SK-N-SH (cell line): ENCODE measurements at regions not wholly inside any gene's neighbourhood (a gene's known extent, or its start where the extent isn't known, plus 50 kb on each side); places are given as distances from the start of the nearest gene placed in this dataset.
A peak's percentile ranks its signal among the peaks of the same experiment; 100 is the strongest.

ENCODE experiments used
- CTCF ChIA-PET: fragments of 300-600, 350-600 bp; formaldehyde crosslinking; extraction: SDS; loops from one replicate; lab custom pipeline; 2021; lab: Yijun Ruan, JAX
- POLR2A ChIA-PET: fragments of 350-600 bp; sonication (Branson Sonifier 250); formaldehyde crosslinking; extraction: SDS; loops from one replicate; lab custom pipeline; 2020; ENCODE audit warnings: antibody characterized with exemption, inconsistent platforms; lab: Yijun Ruan, JAX
- DNase-seq: peaks from one replicate; pipeline ENCODE4 v3.0.0; 2012
- H2AFZ ChIP-seq: fragments of 200-600 bp; sonication (generic); 2 replicates; pipeline ENCODE4 v1.8.1; 2016; ENCODE audit warnings: antibody characterized with exemption, mild to moderate bottlenecking, low read depth
- H3F3A ChIP-seq: fragments of 200-600 bp; sonication (generic); replicated peaks from 2 replicates; pipeline ENCODE3; 2016; ENCODE audit warnings: antibody characterized with exemption, mild to moderate bottlenecking; ENCODE audit not compliant: insufficient read depth
- H3K27ac ChIP-seq, 2 experiments: fragments of 200-500 bp in 1 of 2; fragments of 200-600 bp in 1 of 2; sonication (Bioruptor generic) in 1 of 2; sonication (generic), shearing (Covaris generic) in 1 of 2; 2 replicates each; pipeline versions ENCODE4 v1.5.1 to v1.6.1; 2014 to 2016; ENCODE audit warnings: low read depth in 2 of 2, inconsistent platforms in 1 of 2, low read length in 1 of 2, mild to moderate bottlenecking in 1 of 2, mixed read lengths in 1 of 2
- H3K27me3 ChIP-seq: fragments of 200-600 bp; sonication (generic), shearing (Covaris generic); 2 replicates; pipeline ENCODE4 v1.6.1; 2016; ENCODE audit warnings: mixed run types; ENCODE audit not compliant: insufficient read depth
- H3K36me3 ChIP-seq, 2 experiments: fragments of 200-500 bp in 1 of 2; fragments of 200-600 bp in 1 of 2; sonication (Bioruptor generic) in 1 of 2; sonication (generic) in 1 of 2; replicated peaks in 1 of 2; 2 replicates each; pipeline versions ENCODE3 to v1.5.1; 2014 to 2016; ENCODE audit warnings: low read length in 1 of 2, mild to moderate bottlenecking in 1 of 2; ENCODE audit not compliant: insufficient read depth in 2 of 2, control insufficient read depth in 1 of 2
- H3K4me1 ChIP-seq, 2 experiments: fragments of 200-500 bp in 1 of 2; fragments of 200-600 bp in 1 of 2; sonication (Bioruptor generic) in 1 of 2; sonication (generic), shearing (Covaris generic) in 1 of 2; 2 replicates each; pipeline versions ENCODE4 v1.5.1 to v1.6.1; 2014 to 2016; ENCODE audit warnings: low read depth in 1 of 2, low read length in 1 of 2, mixed run types in 1 of 2; ENCODE audit not compliant: insufficient read depth in 2 of 2, control insufficient read depth in 1 of 2
- H3K4me2 ChIP-seq: fragments of 200-600 bp; sonication (generic), shearing (Covaris generic); 2 replicates; pipeline ENCODE4 v1.6.1; 2017; ENCODE audit warnings: mixed run types
- H3K4me3 ChIP-seq, 2 experiments: fragments of 200-500 bp in 1 of 2; fragments of 200-600 bp in 1 of 2; sonication (Bioruptor generic) in 1 of 2; sonication (generic), shearing (Covaris generic) in 1 of 2; 2 replicates each; pipeline versions ENCODE4 v1.5.1 to v1.8.1; 2014 to 2016; ENCODE audit warnings: low read depth in 2 of 2, inconsistent platforms in 1 of 2, low read length in 1 of 2, mild to moderate bottlenecking in 1 of 2, mixed read lengths in 1 of 2, moderate library complexity in 1 of 2
- H3K79me2 ChIP-seq: fragments of 200-600 bp; sonication (generic); 2 replicates; pipeline ENCODE4 v1.8.1; 2017; ENCODE audit warnings: mild to moderate bottlenecking; ENCODE audit not compliant: insufficient read depth
- H3K9ac ChIP-seq: fragments of 200-600 bp; sonication (generic); 2 replicates; pipeline ENCODE4 v1.6.1; 2017; ENCODE audit warnings: mixed run types
- H3K9me2 ChIP-seq: fragments of 200-600 bp; sonication (generic); 2 replicates; pipeline ENCODE4 v1.6.1; 2017; ENCODE audit warnings: mixed run types
- H3K9me3 ChIP-seq: fragments of 200-600 bp; sonication (generic); 2 replicates; pipeline ENCODE4 v1.6.1; 2017; ENCODE audit warnings: mixed run types, mild to moderate bottlenecking, moderate library complexity
- H4K20me1 ChIP-seq: fragments of 200-600 bp; sonication (generic); 2 replicates; pipeline ENCODE4 v1.6.1; 2017; ENCODE audit warnings: mild to moderate bottlenecking, mixed run types; ENCODE audit not compliant: insufficient read depth
- CHD2 ChIP-seq: fragments of 150-350 bp; IDR thresholded peaks from 2 replicates; pipeline ENCODE4 v1.6.1; 2018; ENCODE audit warnings: low read length; ENCODE audit not compliant: partially characterized antibody
- CTCF ChIP-seq: fragments of 200-600 bp; sonication (generic); IDR thresholded peaks from 2 replicates; pipeline ENCODE4 v1.6.1; 2017; ENCODE audit warnings: antibody characterized with exemption, mild to moderate bottlenecking, moderate library complexity
- IRF3 ChIP-seq: fragments of 150-350 bp; IDR thresholded peaks from 2 replicates; pipeline ENCODE4 v1.6.1; 2016; ENCODE audit warnings: mild to moderate bottlenecking, low read depth, low read length
- MAX ChIP-seq: IDR thresholded peaks from 2 replicates; pipeline ENCODE4 v1.4.0; 2012; ENCODE audit warnings: low read depth
- MEF2A ChIP-seq: IDR thresholded peaks from 2 replicates; pipeline ENCODE4 v1.4.0; 2012; ENCODE audit warnings: low read depth, borderline replicate concordance
- NRF1 ChIP-seq: IDR thresholded peaks from 2 replicates; pipeline ENCODE4 v1.6.1; 2012; ENCODE audit warnings: low read depth, mild to moderate bottlenecking, low read length
- USF1 ChIP-seq: IDR thresholded peaks from 2 replicates; pipeline ENCODE4 v1.4.0; 2012; ENCODE audit warnings: low read depth, borderline replicate concordance
- ZBTB33 ChIP-seq: IDR thresholded peaks from 2 replicates; pipeline ENCODE4 v1.4.0; 2012; ENCODE audit warnings: low read depth, borderline replicate concordance
- WGBS: methylation state at CpG from one replicate; pipeline ENCODE4 v1.1.6; 2017; ENCODE audit warnings: low lambda C conversion rate; 5-methylcytosine and 5-hydroxymethylcytosine counted together

- Histone ChIP-seq H3K36me3 (no peaks in the 10 kb centered on the region), H3K9me2 (no peaks in the 10 kb centered on the region), H3K9me3 (no peaks in the 10 kb centered on the region), H2AFZ (no peak overlapping the region), H3K9ac (no peak overlapping the region), H3F3A (no peaks in the 10 kb centered on the region), H3K79me2 (no peaks in the 10 kb centered on the region), H4K20me1 (no peaks in the 10 kb centered on the region), H3K27me3 (no peaks in the 10 kb centered on the region), H3K4me1 (no peaks in the 10 kb centered on the region; a peak in 1 of 4 replicates), H3K4me2 (no peak overlapping the region), H3K27ac (no peak overlapping the region), H3K4me3 (no peak overlapping the region)
- no peak for DNase-seq
- CTCF ChIA-PET: no interaction called here
- TF ChIP-seq NRF1 (no peak), MAX (no peak), IRF3 (no peak), CTCF (no peak), USF1 (no peak), MEF2A (no peak), ZBTB33 (no peak)
- POLR2A ChIA-PET: no interaction called here
Observed at GRCh38 chr3:139239550-139239949, 104.3 kb upstream of the MRPS22 start.

GRCh38 chr3:139241783-139242182 lies 102.0 kb upstream of the MRPS22 start:
- no peaks in the 10 kb centered on the region for H3K79me2 ChIP-seq
- POLR2A ChIA-PET: no interaction called here
- no peak overlapping the region for H2AFZ ChIP-seq
- H4K20me1 ChIP-seq: no peaks in the 10 kb centered on the region
- no peak for DNase-seq
- 5% methylated on average over 2 of the region's 2 CpGs for WGBS
- TF ChIP-seq CTCF (0 out of 2 replicates have a peak, but pooled peaks have one; percentile 23), CHD2 (no peak)
- H3K36me3 ChIP-seq: no peaks in the 10 kb centered on the region
- H3K27me3 ChIP-seq: no peaks in the 10 kb centered on the region
- no peaks in the 10 kb centered on the region for H3K9me3 ChIP-seq
- no peaks in the 10 kb centered on the region for H3K9me2 ChIP-seq
- no peak overlapping the region for H3K4me2 ChIP-seq
- no peak overlapping the region for H3K4me3 ChIP-seq
- no peaks in the 10 kb centered on the region; a peak in 1 of 4 replicates for H3K4me1 ChIP-seq
- H3K9ac ChIP-seq: no peak overlapping the region
- H3K27ac ChIP-seq: no peak overlapping the region
- CTCF ChIA-PET: interaction anchor here (1.2 kb wide), 1 partner anchor 12 kb away, joined by 3 read pairs; no protein-coding TSS in a partner anchor
- no peaks in the 10 kb centered on the region for H3F3A ChIP-seq
